ENCODE measurements at regions not wholly inside any gene's neighbourhood (a gene's known extent, or its start where the extent isn't known, plus 50 kb on each side); places are given as distances from the start of the nearest gene placed in this dataset.

GRCh38 chr4:129335818-129336217 is 239.9 kb downstream of the C4orf33 start:
- no peaks in the 10 kb centered on the region for H3K36me3 ChIP-seq (ENCODE audit: insufficient read depth)
- H3K4me2 ChIP-seq, result no peak overlapping the region
- H3K79me2 ChIP-seq (ENCODE audit: insufficient read depth, low read depth), result no peaks in the 10 kb centered on the region
- no peak for TF ChIP-seq CTCF (conservative IDR thresholded peaks at IDR 0.05; ENCODE audit: low read depth, low read length)
- no peak overlapping the region for H3K27ac ChIP-seq
- H3K4me3 ChIP-seq (IDR thresholded peaks at IDR 0.05; ENCODE audit: insufficient read depth, low read depth, low read length), result no peak overlapping the region
- no peak overlapping the region for H2AFZ ChIP-seq (ENCODE audit: low read depth)
- no peaks in the 10 kb centered on the region for H4K20me1 ChIP-seq (ENCODE audit: insufficient read depth)
- no peaks in the 10 kb centered on the region for H3K4me1 ChIP-seq (ENCODE audit: low read depth, poor library complexity, severe bottlenecking)
- no peaks in the 10 kb centered on the region for H3K27me3 ChIP-seq (ENCODE audit: insufficient read depth, low read depth)
- H3K9ac ChIP-seq, result no peak overlapping the region

- Histone ChIP-seq H3K4me2 (no peak overlapping the region), H3K4me1 (ENCODE audit: low read depth, poor library complexity, severe bottlenecking) (no peaks in the 10 kb centered on the region), H2AFZ (ENCODE audit: low read depth) (no peak overlapping the region), H3K36me3 (ENCODE audit: insufficient read depth) (no peaks in the 10 kb centered on the region), H3K27ac (no peak overlapping the region), H3K9ac (no peak overlapping the region), H3K4me3 (IDR thresholded peaks at IDR 0.05; ENCODE audit: insufficient read depth, low read depth, low read length) (no peak overlapping the region), H4K20me1 (ENCODE audit: insufficient read depth) (no peaks in the 10 kb centered on the region), H3K79me2 (ENCODE audit: insufficient read depth, low read depth) (no peaks in the 10 kb centered on the region), H3K27me3 (ENCODE audit: insufficient read depth, low read depth) (no peaks in the 10 kb centered on the region)
- TF ChIP-seq CTCF (conservative IDR thresholded peaks at IDR 0.05; ENCODE audit: low read depth, low read length), result no peak
Observed at GRCh38 chr4:129336457-129337227, 240.7 kb downstream of the C4orf33 start.

- H3K9ac ChIP-seq, result no peak overlapping the region
- no peak overlapping the region for H3K4me2 ChIP-seq
- H4K20me1 ChIP-seq (ENCODE audit: insufficient read depth), result no peaks in the 10 kb centered on the region
- no peaks in the 10 kb centered on the region for H3K79me2 ChIP-seq (ENCODE audit: insufficient read depth, low read depth)
- no peaks in the 10 kb centered on the region for H3K4me1 ChIP-seq (ENCODE audit: low read depth, poor library complexity, severe bottlenecking)
- no peak for TF ChIP-seq CTCF (conservative IDR thresholded peaks at IDR 0.05; ENCODE audit: low read depth, low read length)
- H3K4me3 ChIP-seq (IDR thresholded peaks at IDR 0.05; ENCODE audit: insufficient read depth, low read depth, low read length), result no peak overlapping the region
- no peak overlapping the region for H3K27ac ChIP-seq
- no peaks in the 10 kb centered on the region for H3K27me3 ChIP-seq (ENCODE audit: insufficient read depth, low read depth)
- no peak overlapping the region for H2AFZ ChIP-seq (ENCODE audit: low read depth)
- no peaks in the 10 kb centered on the region for H3K36me3 ChIP-seq (ENCODE audit: insufficient read depth)
Observed at GRCh38 chr4:129337228-129337620, 241.3 kb downstream of the C4orf33 start.

GRCh38 chr4:129342819-129343408 is 247.0 kb downstream of the C4orf33 start:
- H3K4me1 ChIP-seq (ENCODE audit: low read depth, poor library complexity, severe bottlenecking), result no peaks in the 10 kb centered on the region
- no peaks in the 10 kb centered on the region for H3K79me2 ChIP-seq (ENCODE audit: insufficient read depth, low read depth)
- H4K20me1 ChIP-seq (ENCODE audit: insufficient read depth), result no peaks in the 10 kb centered on the region
- no peak for TF ChIP-seq CTCF (conservative IDR thresholded peaks at IDR 0.05; ENCODE audit: low read depth, low read length)
- no peak overlapping the region for H3K4me2 ChIP-seq
- no peak overlapping the region for H3K4me3 ChIP-seq (IDR thresholded peaks at IDR 0.05; ENCODE audit: insufficient read depth, low read depth, low read length)
- no peaks in the 10 kb centered on the region for H3K27me3 ChIP-seq (ENCODE audit: insufficient read depth, low read depth)
- H2AFZ ChIP-seq (ENCODE audit: low read depth), result no peak overlapping the region
- H3K27ac ChIP-seq, result no peak overlapping the region
- no peak overlapping the region for H3K9ac ChIP-seq
- H3K36me3 ChIP-seq (ENCODE audit: insufficient read depth), result no peaks in the 10 kb centered on the region

All from KMS-11 (cell line).